Panc1 (cell line): ENCODE measurements at regions not wholly inside any gene's neighbourhood (a gene's known extent, or its start where the extent isn't known, plus 50 kb on each side); places are given as distances from the start of the nearest gene placed in this dataset.

Source experiments
- ATAC-seq: fragments of 200-7000 bp; cut with Tn5 transposase; 2 replicates; pipeline ENCODE4 v1.9.1; 2020; ENCODE audit warnings: mild to moderate bottlenecking, moderate library complexity
- BruUV-seq: library from RNA; stranded (reverse); fragments of 400-500 nt; replicated peaks from 2 replicates; lab custom pipeline; 2021; lab: Mats Ljungman, UMichigan
- CTCF ChIA-PET: fragments of 300-600 bp; sonication (Branson Sonifier 250); formaldehyde crosslinking; loops from one replicate; lab custom pipeline; 2022; ENCODE audit warnings: antibody characterized with exemption; lab: Charles Lee
- POLR2A ChIA-PET: fragments of 300-600 bp; sonication (Branson Sonifier 250); formaldehyde crosslinking; loops from one replicate; lab custom pipeline; 2022; ENCODE audit warnings: antibody characterized with exemption; lab: Charles Lee
- DNase-seq: peaks from one replicate; pipeline ENCODE4 v3.0.0-alpha.2; 2010; ENCODE audit warnings: low read depth, low spot score
- H3K27ac ChIP-seq: 2 replicates; pipeline ENCODE4 v1.5.1; 2011; ENCODE audit warnings: mild to moderate bottlenecking, low read length, inconsistent platforms
- H3K27me3 ChIP-seq: fragments of 200-500 bp; sonication (Bioruptor generic); 2 replicates; pipeline ENCODE4 v1.6.0; 2014; ENCODE audit warnings: low read length, inconsistent platforms; ENCODE audit not compliant: control insufficient read depth, insufficient read depth
- H3K36me3 ChIP-seq: fragments of 200-500 bp; sonication (Bioruptor generic); 2 replicates; pipeline ENCODE4 v1.5.1; 2014; ENCODE audit warnings: inconsistent platforms, mild to moderate bottlenecking, low read length, moderate library complexity; ENCODE audit not compliant: control insufficient read depth, insufficient read depth
- H3K4me1 ChIP-seq: 2 replicates; pipeline ENCODE4 v1.5.1; 2011; ENCODE audit warnings: inconsistent platforms, mild to moderate bottlenecking, low read length, moderate library complexity; ENCODE audit not compliant: control insufficient read depth, insufficient read depth
- H3K4me3 ChIP-seq, 2 experiments: 2 replicates each; pipeline ENCODE4 v1.5.1; 2011 to 2012; ENCODE audit warnings: low read depth in 2 of 2, low read length in 2 of 2, mild to moderate bottlenecking in 2 of 2, inconsistent platforms in 1 of 2, moderate library complexity in 1 of 2
- H3K9me3 ChIP-seq: fragments of 200-500 bp; sonication (Bioruptor generic); 2 replicates; pipeline ENCODE4 v1.5.1; 2014; ENCODE audit warnings: low read depth, mild to moderate bottlenecking, inconsistent platforms, low read length, moderate library complexity; ENCODE audit not compliant: control insufficient read depth, insufficient read depth
- POLR2AphosphoS5 ChIP-seq: IDR thresholded peaks from 2 replicates; pipeline ENCODE4 v1.6.1; 2012; ENCODE audit warnings: mild to moderate bottlenecking, low read depth, low read length, moderate library complexity
- SIN3A ChIP-seq: IDR thresholded peaks from 2 replicates; pipeline ENCODE4 v1.6.1; 2012; ENCODE audit warnings: low read depth, mild to moderate bottlenecking, low read length, moderate library complexity, borderline replicate concordance; ENCODE audit not compliant: insufficient read depth
- TCF7L2 ChIP-seq: IDR thresholded peaks from 2 replicates; pipeline ENCODE4 v1.6.1; 2011; ENCODE audit warnings: mild to moderate bottlenecking, low read depth, low read length, inconsistent platforms
- in situ Hi-C: cut with HindIII; loops from 2 replicates; pipeline ENCODE4 v1.10.0; 2016; ENCODE audit warnings: low sequenced_read_pairs, low pct_unique_long_range_greater_than_20kb
- intact Hi-C: fragments of 100-400 bp; cut with micrococcal nuclease; formaldehyde crosslinking; loops from one replicate; pipeline ENCODE4 v1.10.0; 2022; ENCODE audit not compliant: unreplicated experiment
- TF ChIP-seq, protein P1 (sequence below): fragments of 450-650 bp; IDR thresholded peaks from 2 replicates; pipeline ENCODE4 v1.5.1; 2017; ENCODE audit warnings: mild to moderate bottlenecking
- TF ChIP-seq, protein P2 (sequence below), 2 experiments: IDR thresholded peaks; 2 replicates each; pipeline ENCODE4 v1.6.1; 2011 to 2012; ENCODE audit warnings: low read depth in 2 of 2, control low read depth in 1 of 2, low read length in 1 of 2, mild to moderate bottlenecking in 1 of 2, moderate library complexity in 1 of 2; ENCODE audit not compliant: insufficient read depth in 1 of 2

DNA sequence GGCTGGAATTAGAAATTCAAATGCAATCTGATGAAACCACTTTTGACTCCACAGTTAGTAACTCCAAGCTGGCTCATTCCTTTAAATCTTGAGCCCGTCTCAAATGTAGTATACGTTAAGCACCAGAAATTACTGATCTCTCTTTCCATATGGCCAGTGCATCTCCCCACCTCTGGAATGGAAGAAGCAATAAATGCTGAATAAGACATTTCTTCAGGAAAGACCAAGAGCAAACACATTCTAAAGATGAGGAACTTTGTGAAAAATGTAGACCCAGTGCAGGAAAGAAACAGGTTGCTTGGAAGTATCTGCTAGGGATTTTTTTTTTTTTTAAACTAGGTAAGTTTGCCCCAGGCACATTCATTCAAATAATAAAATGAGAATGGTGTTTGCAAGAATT is 143.1 kb upstream of the FBXO11 start:
- DNase-seq: no peak
- CTCF ChIA-PET: no interaction called here
- BruUV-seq: no TSS peak
- POLR2A ChIA-PET: interaction anchor here (0.7 kb wide), 1 partner anchor 22 kb away, joined by 5 read pairs; no protein-coding TSS in a partner anchor
- Histone ChIP-seq H3K36me3 (no peaks in the 10 kb centered on the region), H3K27me3 (peaks cover 3% of the 10 kb centered on the region), H3K9me3 (no peaks in the 10 kb centered on the region), H3K27ac (no peak overlapping the region), H3K4me1 (no peaks in the 10 kb centered on the region), H3K4me3 (no peak overlapping the region)
- in situ Hi-C loops (no loop called here), intact Hi-C loops (no loop called here)
- TF ChIP-seq, protein P1, sequence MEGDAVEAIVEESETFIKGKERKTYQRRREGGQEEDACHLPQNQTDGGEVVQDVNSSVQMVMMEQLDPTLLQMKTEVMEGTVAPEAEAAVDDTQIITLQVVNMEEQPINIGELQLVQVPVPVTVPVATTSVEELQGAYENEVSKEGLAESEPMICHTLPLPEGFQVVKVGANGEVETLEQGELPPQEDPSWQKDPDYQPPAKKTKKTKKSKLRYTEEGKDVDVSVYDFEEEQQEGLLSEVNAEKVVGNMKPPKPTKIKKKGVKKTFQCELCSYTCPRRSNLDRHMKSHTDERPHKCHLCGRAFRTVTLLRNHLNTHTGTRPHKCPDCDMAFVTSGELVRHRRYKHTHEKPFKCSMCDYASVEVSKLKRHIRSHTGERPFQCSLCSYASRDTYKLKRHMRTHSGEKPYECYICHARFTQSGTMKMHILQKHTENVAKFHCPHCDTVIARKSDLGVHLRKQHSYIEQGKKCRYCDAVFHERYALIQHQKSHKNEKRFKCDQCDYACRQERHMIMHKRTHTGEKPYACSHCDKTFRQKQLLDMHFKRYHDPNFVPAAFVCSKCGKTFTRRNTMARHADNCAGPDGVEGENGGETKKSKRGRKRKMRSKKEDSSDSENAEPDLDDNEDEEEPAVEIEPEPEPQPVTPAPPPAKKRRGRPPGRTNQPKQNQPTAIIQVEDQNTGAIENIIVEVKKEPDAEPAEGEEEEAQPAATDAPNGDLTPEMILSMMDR: no peak
- no peak for TF ChIP-seq POLR2AphosphoS5
- TF ChIP-seq, protein P2, sequence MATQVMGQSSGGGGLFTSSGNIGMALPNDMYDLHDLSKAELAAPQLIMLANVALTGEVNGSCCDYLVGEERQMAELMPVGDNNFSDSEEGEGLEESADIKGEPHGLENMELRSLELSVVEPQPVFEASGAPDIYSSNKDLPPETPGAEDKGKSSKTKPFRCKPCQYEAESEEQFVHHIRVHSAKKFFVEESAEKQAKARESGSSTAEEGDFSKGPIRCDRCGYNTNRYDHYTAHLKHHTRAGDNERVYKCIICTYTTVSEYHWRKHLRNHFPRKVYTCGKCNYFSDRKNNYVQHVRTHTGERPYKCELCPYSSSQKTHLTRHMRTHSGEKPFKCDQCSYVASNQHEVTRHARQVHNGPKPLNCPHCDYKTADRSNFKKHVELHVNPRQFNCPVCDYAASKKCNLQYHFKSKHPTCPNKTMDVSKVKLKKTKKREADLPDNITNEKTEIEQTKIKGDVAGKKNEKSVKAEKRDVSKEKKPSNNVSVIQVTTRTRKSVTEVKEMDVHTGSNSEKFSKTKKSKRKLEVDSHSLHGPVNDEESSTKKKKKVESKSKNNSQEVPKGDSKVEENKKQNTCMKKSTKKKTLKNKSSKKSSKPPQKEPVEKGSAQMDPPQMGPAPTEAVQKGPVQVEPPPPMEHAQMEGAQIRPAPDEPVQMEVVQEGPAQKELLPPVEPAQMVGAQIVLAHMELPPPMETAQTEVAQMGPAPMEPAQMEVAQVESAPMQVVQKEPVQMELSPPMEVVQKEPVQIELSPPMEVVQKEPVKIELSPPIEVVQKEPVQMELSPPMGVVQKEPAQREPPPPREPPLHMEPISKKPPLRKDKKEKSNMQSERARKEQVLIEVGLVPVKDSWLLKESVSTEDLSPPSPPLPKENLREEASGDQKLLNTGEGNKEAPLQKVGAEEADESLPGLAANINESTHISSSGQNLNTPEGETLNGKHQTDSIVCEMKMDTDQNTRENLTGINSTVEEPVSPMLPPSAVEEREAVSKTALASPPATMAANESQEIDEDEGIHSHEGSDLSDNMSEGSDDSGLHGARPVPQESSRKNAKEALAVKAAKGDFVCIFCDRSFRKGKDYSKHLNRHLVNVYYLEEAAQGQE (IDR thresholded peaks at IDR 0.05; ENCODE audit: insufficient read depth in 1 of 2, low read depth in 2 of 2, low read length in 1 of 2): no peak
- no peak for TF ChIP-seq SIN3A
- TF ChIP-seq TCF7L2: no peak
- no peak for ATAC-seq

DNA sequence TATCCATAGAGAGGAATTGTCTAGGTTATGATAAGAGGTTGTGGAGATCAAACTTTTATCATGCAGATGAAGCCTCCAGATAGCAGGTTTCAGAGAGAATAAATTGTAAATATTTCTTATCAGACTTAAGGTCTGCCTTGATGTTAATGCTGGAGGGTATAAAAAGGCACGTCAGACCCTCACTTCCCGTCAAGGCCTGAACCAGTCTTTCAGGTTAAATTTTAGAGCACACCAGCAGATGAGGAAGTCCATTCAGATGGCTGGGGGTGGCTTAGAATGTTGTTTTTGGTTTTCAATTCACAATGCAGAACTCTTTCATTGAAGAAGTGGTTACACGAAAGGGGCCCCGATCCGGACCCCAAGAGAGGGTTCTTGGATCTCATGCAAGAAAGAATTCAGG is 144.4 kb upstream of the FBXO11 start:
- intact Hi-C loops: no loop called here
- H3K4me3 ChIP-seq: no peak overlapping the region
- H3K36me3 ChIP-seq: no peaks in the 10 kb centered on the region
- H3K4me1 ChIP-seq: no peaks in the 10 kb centered on the region
- no TSS peak for BruUV-seq
- DNase-seq (no peak), ATAC-seq (no peak)
- ChIA-PET CTCF (no interaction called here), POLR2A (no interaction called here)
- in situ Hi-C loops: no loop called here
- no peaks in the 10 kb centered on the region for H3K9me3 ChIP-seq
- H3K27ac ChIP-seq: no peak overlapping the region
- TF ChIP-seq, protein P2 (IDR thresholded peaks at IDR 0.05; ENCODE audit: insufficient read depth in 1 of 2, low read depth in 2 of 2, low read length in 1 of 2): no peak
- peaks cover 3% of the 10 kb centered on the region for H3K27me3 ChIP-seq
